NK-92 treated with Interleukin-12 subunit alpha and Interleukin-12 subunit beta, amount 100 ng/mL, for 24 hours (cell line): ENCODE measurements at regions not wholly inside any gene's neighbourhood (a gene's known extent, or its start where the extent isn't known, plus 50 kb on each side); places are given as distances from the start of the nearest gene placed in this dataset.

Experiments
- DNase-seq: peaks from one replicate; lab custom pipeline; 2025; lab: John Stamatoyannopoulos, UW

DNA sequence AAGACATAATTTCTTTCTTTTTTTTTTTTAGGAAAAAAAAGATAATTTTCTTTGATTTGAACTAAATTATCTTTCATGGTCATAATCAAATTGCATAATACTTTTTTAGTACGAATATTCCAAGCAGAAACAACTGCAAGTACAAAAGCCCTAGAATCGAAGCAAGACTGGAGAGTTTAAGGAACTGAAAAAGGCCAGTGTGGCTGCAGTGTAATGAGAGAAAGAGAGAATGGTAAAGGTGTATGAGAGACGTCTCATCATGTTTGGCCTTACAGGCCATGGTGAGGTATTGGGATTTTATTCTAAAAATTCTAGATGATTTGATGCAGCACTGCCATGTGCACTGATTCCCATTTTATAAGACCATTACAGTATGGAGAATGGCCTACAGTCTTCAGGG, 180.9 kb downstream of the SUCNR1 start:
- DNase-seq: no peak

DNA sequence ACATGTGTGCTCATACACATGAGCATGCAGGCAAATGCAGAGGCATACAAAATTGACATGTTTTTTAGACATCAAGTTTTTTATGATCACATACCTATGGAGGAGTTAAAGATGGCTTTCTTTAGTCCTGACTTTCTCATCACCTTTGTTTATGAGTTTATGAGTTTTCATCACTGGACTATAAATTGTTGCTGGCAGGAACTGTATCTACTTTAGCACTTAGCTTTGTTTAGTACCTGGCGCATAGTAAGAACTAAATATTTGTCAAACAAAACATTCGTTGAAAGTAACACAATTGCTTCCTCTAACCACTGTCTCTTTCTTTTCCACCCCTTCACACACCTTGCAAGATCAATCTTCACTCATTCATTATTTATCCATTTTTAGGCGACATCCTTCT, 182.6 kb downstream of the SUCNR1 start:
- DNase-seq: no peak

DNA sequence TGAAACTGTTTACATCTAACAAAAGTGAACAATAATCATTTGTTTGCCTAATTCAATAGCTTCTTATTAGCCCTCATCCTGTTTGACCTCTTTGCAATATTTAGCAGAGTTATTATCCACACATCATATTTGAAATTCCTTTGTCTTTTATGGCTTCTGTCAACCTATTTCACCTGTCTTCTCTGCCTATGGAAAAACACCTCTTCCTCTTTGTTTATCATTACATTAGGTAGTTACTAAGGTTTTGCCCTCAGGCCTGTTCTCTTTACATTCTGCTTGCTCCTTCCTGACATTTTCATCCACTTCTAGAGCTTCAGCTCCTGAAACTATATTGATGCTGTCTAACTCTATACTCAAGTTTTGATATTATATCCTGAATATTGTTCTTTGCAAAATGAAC, 183.0 kb downstream of the SUCNR1 start:
- DNase-seq: no peak

DNA sequence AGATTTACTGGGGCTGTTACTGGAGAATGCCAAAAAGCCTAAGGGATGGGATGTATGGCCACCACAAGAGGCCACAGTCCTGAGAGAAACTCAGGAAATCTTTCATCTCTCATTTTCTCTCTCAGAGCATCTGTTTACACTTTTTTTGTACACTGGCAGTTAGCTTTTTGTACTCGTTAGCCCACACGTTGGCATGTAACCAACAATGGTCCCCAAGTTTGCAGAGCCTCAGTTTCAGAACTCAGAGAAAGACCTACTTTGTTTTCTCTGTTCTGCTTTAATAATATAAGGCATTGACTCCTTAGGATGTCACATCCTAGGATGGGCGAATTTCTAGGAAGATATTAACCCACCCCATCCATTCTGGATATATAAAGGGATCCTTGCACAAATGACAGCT, 183.5 kb downstream of the SUCNR1 start:
- no peak for DNase-seq

DNA sequence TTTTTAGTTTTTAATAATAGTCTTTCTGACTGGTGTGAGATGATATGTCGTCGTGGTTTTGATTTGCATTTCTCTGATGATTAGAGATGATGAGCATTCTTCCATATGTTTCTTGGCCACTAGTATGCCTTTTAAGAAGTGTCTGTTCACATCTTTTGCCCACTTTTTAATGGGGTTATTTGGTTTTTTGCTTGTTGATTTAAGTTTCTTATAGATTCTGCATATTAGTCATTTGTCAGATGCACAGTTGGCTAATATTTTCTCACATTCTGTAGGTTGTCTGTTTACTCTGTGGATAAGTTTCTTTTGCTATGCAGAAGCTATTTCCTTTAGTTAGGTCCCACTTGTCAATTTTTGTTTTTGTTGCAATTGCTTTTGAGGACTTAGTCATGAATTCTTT, 185.4 kb downstream of the SUCNR1 start:
- no peak for DNase-seq

DNA sequence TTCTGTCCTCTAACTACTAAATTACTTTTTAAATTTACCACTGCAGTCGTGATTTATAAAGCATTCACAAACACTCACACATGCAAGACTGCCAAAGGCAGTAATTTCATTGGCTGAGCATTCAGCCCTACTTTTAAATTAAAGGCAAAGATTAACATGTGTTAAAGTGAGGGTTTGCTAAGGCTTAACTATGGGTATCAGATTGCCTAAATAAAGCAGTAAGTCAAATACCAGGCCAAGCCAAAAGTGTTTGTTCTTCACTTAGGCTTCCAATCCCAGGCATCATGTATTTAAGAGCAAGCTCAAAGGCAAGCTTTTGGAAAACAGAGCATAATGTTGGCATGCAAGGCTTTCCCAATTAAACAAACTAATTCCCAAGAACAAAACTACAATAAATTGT, 187.3 kb downstream of the SUCNR1 start:
- DNase-seq: no peak

DNA sequence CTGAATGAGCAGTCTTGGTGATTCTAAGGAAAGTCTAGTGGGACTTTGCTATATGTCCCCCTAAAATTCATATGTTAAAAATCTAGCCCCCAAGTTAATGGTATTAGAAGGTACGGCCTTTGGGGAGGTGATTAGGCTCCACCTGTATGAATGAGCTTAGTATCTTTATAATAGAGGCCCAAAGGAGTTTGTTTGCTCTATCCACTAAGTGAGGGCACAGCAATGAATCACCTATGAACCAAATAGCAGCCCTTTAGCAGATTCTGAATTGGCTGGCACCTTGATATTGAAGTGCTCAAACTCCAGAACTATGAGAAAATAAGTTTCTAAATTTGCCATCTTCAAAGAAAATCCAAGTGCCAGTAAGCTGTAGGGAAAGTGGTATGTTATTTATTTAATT, 187.9 kb downstream of the SUCNR1 start:
- DNase-seq: no peak

DNA sequence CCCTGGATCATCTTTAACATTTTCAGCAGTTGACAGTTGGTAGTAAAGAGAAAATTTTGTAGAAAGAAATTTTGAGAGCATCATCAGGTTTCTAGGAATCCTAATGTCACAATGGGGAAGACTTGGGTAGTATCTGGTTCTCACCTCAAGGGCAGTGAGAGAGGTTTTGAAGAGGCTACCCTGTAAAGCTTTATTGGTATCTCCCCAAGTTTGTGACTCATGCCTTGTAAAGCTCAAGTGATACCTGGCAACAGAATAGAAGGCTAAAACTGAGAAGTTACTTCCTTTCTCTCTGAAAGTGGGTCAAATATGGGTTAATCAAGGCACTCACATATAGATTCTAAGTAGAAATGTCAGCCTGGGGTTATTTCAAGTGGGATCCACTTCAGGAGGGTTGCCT, 196.4 kb downstream of the SUCNR1 start:
- DNase-seq: no peak

DNA sequence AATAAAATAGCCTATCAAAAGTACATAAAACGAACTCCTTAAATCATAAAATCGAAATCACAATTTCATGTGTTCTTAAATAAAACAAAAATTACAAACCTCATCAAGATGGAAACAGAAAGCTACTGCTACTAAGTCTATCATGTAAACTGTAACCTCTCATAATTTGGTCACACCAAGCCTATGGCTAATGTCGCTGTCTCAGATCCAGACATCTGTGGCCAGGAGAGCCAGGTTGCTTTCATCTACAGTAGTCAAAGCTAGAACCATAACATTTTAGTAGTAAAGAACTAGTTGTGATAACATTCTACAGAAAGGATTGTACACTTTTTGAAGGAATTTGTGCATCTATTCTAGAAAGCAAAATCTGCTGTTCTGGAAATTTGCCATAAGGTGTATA, 197.4 kb upstream of the MBNL1 start:
- DNase-seq: no peak

DNA sequence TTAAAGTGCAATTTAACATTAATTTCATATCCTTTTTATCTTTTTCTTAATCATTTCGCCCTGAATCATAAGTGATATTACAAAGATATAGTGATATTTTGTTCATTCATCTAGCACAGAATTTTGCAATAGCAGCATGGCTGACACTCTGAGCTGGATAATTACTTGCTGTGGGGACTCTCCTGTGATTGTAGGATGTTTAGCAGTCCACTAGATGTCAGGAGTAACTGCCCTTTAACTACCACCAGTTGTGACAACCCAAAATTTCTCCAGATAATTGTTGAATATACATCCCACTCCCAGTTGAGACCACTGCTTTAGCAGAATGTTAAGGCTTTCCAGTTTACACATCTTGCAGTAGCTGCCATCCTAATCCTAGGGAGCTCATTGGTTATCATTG, 196.8 kb upstream of the MBNL1 start:
- DNase-seq: no peak

DNA sequence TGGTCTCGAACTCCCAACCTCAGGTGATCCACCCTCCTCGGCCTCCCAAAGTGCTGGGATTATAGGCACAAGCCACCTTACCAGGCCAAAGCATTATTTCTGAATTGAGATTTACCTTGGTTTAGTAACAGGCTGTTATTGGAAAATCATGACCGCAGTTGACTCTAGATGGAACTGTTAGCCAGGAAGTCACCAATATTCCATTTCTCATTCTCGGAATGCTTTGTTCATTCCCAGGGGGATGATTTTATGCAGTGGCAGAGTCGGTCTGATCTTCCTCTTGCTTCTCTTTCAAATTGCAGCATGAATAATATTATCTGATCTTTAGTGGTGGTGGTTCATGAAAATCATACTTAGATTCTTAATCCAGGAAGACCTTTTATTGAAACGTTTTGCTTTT, 195.5 kb upstream of the MBNL1 start:
- no peak for DNase-seq

DNA sequence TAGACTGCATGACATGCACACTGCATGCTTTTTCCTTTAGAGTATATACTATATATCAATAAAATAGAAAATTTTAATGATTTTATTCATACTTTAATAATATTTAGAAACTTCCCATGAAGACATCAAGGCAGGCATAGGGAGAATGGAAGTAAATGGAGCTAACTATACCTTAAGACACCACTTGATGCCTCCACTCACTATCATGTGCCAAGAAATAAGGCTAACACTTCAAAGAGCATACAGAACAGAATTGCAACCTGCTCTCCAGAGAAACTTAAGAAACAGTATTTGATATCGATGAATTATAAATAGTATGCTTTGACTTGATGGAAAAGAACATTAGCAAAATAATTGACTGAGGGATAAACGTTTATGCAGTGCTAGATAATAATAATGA, 192.6 kb upstream of the MBNL1 start:
- DNase-seq: no peak

DNA sequence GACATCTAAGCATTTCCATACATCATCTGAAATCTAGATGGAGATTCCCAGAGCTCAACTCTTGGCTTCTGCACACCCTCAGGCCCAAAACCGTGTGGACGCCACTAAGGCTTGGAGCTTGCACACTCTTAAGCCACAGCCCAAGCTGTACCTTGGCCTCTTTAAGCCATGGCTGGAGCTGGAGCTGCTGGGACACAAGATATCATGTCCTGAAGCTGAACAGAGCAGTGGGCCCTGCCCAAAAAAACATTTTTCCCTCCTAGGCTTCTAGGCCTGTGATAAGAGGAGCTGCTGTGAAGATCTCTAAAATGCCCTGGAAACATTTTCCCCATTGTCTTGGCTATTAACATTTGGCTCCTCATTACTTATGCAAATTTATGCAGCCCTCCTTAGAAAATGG, 188.7 kb upstream of the MBNL1 start:
- no peak for DNase-seq

DNA sequence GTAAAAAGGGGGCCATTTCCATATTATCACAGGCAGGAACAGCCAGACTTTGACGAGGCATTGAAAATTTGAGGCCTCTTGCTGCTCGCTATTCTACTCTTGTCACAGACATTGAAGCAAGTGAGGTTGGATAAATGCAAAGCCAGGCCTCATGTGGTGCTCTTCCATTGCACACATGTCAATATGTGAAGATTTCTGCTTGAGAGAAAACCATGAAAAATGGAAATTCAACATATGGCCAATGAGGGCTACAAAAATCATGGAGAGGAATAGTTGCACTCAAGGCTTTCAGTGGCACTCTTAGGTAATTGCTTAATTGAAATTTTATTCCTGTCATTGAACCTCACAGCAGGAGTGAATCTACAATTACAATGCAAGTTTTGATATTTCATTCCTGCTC, 185.6 kb upstream of the MBNL1 start:
- no peak for DNase-seq

DNA sequence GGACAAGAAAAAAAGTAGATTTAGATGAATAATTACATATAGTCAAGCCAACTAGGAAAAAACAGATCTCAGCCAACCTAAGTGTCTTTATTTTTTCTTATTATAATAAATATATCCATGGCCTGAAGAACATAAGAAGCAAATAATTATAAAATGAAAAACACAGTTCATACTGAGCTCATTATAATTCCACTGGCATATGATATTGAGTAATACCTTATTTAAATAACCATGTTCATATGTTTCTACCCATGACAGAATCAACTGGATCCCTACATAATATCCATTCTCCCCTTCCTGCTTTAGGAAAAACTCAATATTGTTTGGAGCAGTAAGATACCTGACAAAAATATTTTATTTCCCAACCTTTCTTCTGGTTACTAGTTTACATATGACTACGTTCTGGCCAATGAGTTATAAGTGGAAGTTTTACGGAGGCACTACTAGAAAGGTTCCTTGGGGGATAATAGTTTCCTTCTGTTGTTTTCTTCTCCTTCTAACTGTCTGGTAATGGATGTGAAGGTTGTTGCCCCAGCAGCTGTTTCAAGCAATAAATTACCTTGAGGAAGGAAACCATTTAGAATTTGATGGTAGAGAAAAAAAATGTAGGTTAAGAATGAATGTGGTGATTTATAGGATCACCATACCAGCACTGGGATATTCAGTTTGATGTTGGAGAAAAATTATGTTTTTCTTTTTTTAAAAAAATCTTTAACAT, 184.1 kb upstream of the MBNL1 start:
- DNase-seq: no peak

DNA sequence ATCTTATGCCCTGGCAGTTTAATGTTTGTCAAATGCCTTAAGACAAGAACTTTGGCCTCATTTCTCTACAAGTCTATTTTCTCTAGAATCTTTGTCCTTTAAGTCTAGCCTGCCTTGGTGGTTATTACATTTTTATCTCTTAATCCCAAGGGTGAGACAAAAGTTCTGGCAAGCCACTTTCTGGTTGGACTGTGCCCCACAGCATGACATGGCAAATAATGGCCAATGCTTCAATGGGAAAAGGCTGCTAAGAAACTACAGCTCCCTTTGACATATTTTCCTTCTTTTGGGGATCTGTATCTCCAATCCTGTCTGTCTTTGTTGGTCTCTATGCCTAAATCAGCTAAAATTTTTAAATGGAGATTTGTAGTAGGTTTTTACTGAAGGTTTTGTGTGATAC, 181.6 kb upstream of the MBNL1 start:
- DNase-seq: no peak

DNA sequence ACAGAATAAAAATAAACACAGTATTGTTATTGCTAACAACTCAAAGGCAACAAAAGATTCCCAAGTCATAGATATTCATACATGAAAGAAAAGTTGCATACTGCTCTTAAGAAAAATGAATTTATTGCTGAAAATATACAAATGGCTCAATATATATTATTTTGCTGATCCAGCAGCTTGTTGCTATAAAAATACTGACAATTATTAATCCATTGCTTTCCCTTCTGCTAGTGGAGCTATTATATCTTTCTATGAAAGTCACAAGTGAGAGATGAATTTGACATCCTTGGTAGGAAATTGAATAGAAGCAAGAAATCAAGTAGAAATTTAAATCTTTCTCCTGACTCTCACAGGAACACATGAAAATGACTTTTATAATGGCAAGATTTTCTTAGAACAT, 179.2 kb upstream of the MBNL1 start:
- no peak for DNase-seq

DNA sequence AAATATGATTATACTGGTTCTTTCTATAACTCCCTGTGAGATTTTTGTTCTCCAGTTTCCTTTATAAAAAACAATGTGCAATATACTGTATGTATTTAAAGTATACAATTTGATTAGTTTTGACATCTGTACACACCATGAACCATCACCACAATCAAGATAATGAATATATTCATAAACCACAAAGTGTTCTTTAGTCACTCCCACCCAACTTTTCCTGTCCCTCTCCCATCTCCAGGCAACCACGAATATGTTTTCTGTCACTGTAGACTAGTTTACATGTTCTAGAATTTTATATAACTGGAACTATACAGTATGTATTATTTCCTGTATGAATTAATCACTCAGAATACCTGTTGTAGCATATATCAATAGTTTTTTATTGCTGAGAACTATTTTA, 177.0 kb upstream of the MBNL1 start:
- DNase-seq: no peak

DNA sequence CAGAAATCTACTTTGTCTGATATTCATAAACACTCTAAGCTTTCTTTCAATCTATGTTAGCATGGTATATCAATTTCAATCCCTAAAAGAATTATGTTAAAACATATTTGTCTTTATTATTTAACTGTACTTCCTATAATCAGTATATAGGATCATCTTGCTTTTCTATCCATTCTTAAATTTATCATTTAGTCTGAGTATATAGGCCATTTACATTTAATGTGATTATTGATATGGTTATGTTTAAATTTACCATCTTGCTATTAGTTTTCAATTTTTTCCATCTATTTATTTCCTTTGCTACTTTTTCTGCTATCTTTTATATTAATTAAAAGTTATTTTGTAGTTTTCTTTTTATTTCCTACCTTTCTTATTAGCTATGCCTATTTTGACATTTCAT, 174.8 kb upstream of the MBNL1 start:
- DNase-seq: no peak

DNA sequence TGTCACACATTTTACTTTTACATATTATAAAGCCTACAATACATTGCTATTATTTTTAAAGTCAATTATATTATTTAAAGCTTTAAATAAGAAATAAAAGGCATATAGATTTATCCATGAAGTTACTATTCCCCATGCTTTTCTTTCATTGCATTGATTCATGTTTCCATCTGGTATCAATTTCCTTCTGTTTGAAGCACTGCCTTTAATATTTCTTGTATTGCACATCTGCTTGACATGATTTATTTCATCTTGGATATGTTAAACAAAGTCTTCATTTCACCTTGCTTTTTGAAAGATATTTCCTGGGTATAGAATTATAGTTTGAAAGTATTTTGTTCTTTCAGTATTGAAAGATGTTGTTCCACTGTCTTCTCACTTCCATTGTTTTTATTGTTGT, 174.3 kb upstream of the MBNL1 start:
- DNase-seq: no peak

DNA sequence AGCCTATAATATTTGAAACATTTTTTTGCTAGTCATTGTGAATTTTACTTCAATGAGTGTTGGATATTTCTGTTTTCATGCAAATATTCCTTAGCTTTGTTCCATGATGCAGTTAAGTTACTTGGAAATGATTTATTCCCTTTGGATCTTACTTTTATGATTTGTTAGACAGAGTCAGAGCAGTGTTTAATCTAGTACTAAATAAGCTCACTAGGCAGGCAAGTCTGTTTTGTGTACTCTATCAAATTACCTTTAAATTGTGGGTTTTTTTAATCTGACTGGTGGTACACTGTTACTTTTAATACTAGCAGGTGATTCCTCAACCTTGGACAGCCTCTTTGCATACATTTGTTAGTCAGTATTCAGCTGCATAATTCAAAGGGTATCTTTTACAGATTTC, 173.3 kb upstream of the MBNL1 start:
- no peak for DNase-seq

DNA sequence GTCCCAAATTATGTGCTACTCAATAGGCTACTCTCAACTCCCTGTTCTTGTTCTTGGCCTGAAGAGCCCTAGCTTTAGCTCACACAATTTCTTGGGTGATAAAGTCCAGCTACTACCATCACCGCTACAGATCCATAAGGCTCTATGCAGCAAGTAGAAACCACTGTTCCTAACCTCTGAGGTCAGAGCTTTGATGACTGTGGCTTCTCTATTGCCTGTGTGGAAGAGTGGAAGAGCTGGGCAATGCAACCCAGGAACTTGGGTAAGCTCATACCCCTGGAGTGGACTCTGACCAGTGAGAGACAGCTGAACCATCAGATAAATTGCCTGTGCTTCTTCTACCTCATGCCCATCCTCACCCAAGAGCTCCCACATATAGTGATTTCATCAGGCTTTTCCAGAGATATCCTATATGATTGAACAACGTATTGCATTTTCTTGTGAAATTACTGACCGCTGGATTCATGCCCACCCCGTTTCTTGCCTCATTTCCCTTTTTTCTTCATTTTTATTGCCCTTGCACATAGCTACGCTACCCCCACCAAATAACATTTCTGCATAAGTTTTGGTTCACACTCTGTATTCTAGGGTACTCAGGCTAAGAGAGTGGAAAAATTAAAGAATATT, 172.3 kb upstream of the MBNL1 start:
- no peak for DNase-seq

DNA sequence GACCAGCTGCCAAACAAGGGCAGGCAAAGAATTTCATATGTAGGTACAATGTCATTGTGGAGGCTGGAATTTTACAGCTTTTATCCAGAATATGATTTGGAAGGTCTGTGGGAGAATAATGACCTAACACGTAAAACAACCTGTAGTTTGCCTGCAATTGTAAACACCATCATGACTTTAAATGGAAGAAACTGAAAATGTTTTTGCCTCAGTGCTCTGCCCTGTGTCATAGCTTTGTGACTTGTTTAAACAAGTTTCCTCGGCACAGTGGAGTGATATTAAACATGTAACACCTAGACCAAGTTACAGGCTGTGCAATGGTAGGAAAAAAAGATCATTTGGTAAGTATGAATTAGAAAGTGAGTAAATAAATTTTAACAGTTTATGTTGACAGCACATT, 171.6 kb upstream of the MBNL1 start:
- DNase-seq: no peak

DNA sequence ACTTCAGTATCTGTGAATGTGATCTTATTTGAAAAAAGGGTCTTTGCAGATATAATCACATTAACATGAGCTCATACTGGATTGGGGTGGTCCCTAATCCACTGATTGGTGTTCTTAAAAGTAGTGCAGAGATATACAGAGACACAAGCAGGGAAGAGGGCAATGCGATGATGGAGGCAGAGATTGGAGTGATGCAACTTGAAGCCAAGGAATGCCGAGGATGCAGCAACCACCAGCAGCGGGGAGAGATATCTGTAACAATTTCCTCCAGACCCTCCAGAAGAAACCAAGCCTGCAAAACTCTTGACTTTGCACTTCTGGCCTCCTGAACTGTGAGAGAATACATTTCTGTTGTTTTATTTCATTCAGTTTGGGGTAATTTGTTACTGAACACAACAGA, 171.0 kb upstream of the MBNL1 start:
- no peak for DNase-seq
